DOHH2 (cell line): ENCODE measurements at regions not wholly inside any gene's neighbourhood (a gene's known extent, or its start where the extent isn't known, plus 50 kb on each side); places are given as distances from the start of the nearest gene placed in this dataset.

ENCODE experiments used
- H3F3A ChIP-seq: fragments of 200-600 bp; sonication (generic), shearing (Covaris generic); 2 replicates; pipeline ENCODE4 v1.6.0; 2016; ENCODE audit warnings: antibody characterized with exemption, mild to moderate bottlenecking; ENCODE audit not compliant: control insufficient read depth, insufficient read depth
- H3K27ac ChIP-seq: fragments of 200-600 bp; sonication (generic); 2 replicates; pipeline ENCODE4 v1.5.1; 2014; ENCODE audit warnings: low read depth, mild to moderate bottlenecking, low read length, moderate library complexity
- H3K27me3 ChIP-seq: fragments of 200-600 bp; sonication (generic); 2 replicates; pipeline ENCODE4 v1.6.1; 2014; ENCODE audit warnings: mild to moderate bottlenecking, low read length, mixed read lengths; ENCODE audit not compliant: control insufficient read depth
- H3K36me3 ChIP-seq: fragments of 200-600 bp; sonication (generic); 2 replicates; pipeline ENCODE4 v1.6.1; 2014; ENCODE audit warnings: mild to moderate bottlenecking, low read length, moderate library complexity, mixed read lengths; ENCODE audit not compliant: control insufficient read depth
- H3K4me1 ChIP-seq: fragments of 200-600 bp; sonication (generic); 2 replicates; pipeline ENCODE4 v1.6.1; 2014; ENCODE audit warnings: mild to moderate bottlenecking, low read length, mixed read lengths; ENCODE audit not compliant: control insufficient read depth
- H3K4me2 ChIP-seq: fragments of 200-600 bp; sonication (generic); 2 replicates; pipeline ENCODE4 v1.6.0; 2014; ENCODE audit warnings: mild to moderate bottlenecking, low read length, moderate library complexity
- H3K4me3 ChIP-seq: fragments of 200-600 bp; sonication (generic); 2 replicates; pipeline ENCODE4 v1.5.1; 2014; ENCODE audit warnings: mild to moderate bottlenecking, low read length, mixed read lengths
- H3K79me2 ChIP-seq: fragments of 200-600 bp; sonication (generic); 2 replicates; pipeline ENCODE4 v1.6.1; 2014; ENCODE audit warnings: mild to moderate bottlenecking, low read length, mixed read lengths; ENCODE audit not compliant: control insufficient read depth
- H3K9me2 ChIP-seq: fragments of 200-600 bp; sonication (generic); replicated peaks from 2 replicates; pipeline ENCODE4 v1.6.1; 2014; ENCODE audit warnings: mild to moderate bottlenecking, low read length, mixed read lengths; ENCODE audit not compliant: control insufficient read depth
- H3K9me3 ChIP-seq: fragments of 200-600 bp; sonication (generic); 2 replicates; pipeline ENCODE4 v1.6.1; 2014; ENCODE audit warnings: antibody characterized with exemption, low read length, mixed read lengths; ENCODE audit not compliant: control insufficient read depth, insufficient read depth
- H4K20me1 ChIP-seq: fragments of 200-600 bp; sonication (generic); 2 replicates; pipeline ENCODE4 v1.6.0; 2014; ENCODE audit warnings: low read depth, mild to moderate bottlenecking, antibody characterized with exemption, low read length, moderate library complexity; ENCODE audit not compliant: control insufficient read depth, insufficient read depth
- CTCF ChIP-seq: fragments of 200-600 bp; sonication (generic); IDR thresholded peaks from one replicate; pipeline ENCODE4 v1.5.1; 2014; ENCODE audit warnings: antibody characterized with exemption, mild to moderate bottlenecking, low read depth, low read length; ENCODE audit not compliant: poor library complexity, severe bottlenecking
- EZH2phosphoT487 ChIP-seq: fragments of 200-600 bp; sonication (generic); IDR thresholded peaks from 2 replicates; pipeline ENCODE4 v1.6.1; 2017; ENCODE audit warnings: borderline replicate concordance, mild to moderate bottlenecking, antibody characterized with exemption, low read length, moderate library complexity, mixed read lengths

GRCh38 chr11:134866981-134867675 lies 455.1 kb upstream of the B3GAT1 start:
- no peaks in the 10 kb centered on the region for H3K27me3 ChIP-seq
- H3K36me3 ChIP-seq, result no peaks in the 10 kb centered on the region
- H3K4me1 ChIP-seq, result no peaks in the 10 kb centered on the region
- H4K20me1 ChIP-seq, result no peaks in the 10 kb centered on the region
- no peak overlapping the region for H3K4me3 ChIP-seq
- no peak for TF ChIP-seq EZH2phosphoT487
- TF ChIP-seq CTCF, result no peak
- no peaks in the 10 kb centered on the region for H3F3A ChIP-seq
- H3K4me2 ChIP-seq, result no peak overlapping the region
- no peaks in the 10 kb centered on the region for H3K79me2 ChIP-seq
- no peaks in the 10 kb centered on the region for H3K9me3 ChIP-seq
- no peak overlapping the region for H3K27ac ChIP-seq
- H3K9me2 ChIP-seq, result no peaks in the 10 kb centered on the region

DNA sequence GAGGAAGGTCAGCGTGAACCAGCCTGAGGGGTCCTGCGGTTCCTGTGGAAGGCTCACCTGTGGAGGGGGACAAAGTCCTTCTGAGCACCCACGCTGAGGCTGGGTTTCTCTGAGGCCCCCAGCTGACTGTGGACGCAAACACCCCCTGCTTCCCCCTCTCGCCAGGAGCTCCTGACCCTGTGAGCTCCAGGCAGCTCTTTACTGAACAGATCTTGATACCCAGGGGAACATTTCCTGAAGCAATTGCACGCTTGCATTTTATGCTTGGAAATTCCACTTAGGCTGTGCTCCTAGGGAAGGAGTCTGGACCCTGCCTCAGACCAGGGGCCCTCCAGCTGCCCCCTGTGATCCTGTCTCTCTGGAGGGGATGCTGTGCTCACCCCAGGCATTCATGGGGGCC lies 454.2 kb upstream of the B3GAT1 start:
- TF ChIP-seq CTCF, result no peak
- no peak for TF ChIP-seq EZH2phosphoT487
- no peaks in the 10 kb centered on the region for H3K4me1 ChIP-seq
- H3K4me3 ChIP-seq, result no peak overlapping the region
- H4K20me1 ChIP-seq, result no peaks in the 10 kb centered on the region
- no peaks in the 10 kb centered on the region for H3K9me3 ChIP-seq
- no peaks in the 10 kb centered on the region for H3K36me3 ChIP-seq
- no peaks in the 10 kb centered on the region for H3K79me2 ChIP-seq
- H3K27me3 ChIP-seq, result no peaks in the 10 kb centered on the region
- no peak overlapping the region for H3K27ac ChIP-seq
- H3F3A ChIP-seq, result no peaks in the 10 kb centered on the region
- H3K9me2 ChIP-seq, result no peaks in the 10 kb centered on the region
- no peak overlapping the region for H3K4me2 ChIP-seq

DNA sequence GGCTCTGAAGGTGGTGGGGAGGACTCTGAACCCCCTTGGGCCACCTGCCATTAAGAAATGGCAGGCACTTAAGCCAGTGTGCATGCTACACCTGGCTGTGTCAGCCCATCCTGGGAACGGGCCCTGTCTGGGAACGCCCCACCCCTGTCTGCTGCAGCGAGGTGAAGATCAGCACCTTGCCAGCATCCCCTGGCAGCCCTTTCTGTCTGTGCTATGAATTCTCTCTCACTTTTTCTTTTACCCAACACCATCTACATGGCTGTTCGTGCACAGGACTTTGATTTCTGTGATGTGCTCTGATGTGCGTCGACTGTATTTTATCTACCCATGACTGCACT lies 452.9 kb upstream of the B3GAT1 start:
- H3K36me3 ChIP-seq, result no peaks in the 10 kb centered on the region
- H3K4me3 ChIP-seq, result no peak overlapping the region
- TF ChIP-seq EZH2phosphoT487 (no peak), CTCF (no peak)
- no peak overlapping the region for H3K4me2 ChIP-seq
- no peaks in the 10 kb centered on the region for H4K20me1 ChIP-seq
- H3K4me1 ChIP-seq, result no peaks in the 10 kb centered on the region
- no peaks in the 10 kb centered on the region for H3K79me2 ChIP-seq
- H3K27ac ChIP-seq, result no peak overlapping the region
- H3F3A ChIP-seq, result no peaks in the 10 kb centered on the region
- H3K27me3 ChIP-seq, result no peaks in the 10 kb centered on the region
- H3K9me2 ChIP-seq, result no peaks in the 10 kb centered on the region
- H3K9me3 ChIP-seq, result no peaks in the 10 kb centered on the region
